ENCODE measurements at regions not wholly inside any gene's neighbourhood (a gene's known extent, or its start where the extent isn't known, plus 50 kb on each side); places are given as distances from the start of the nearest gene placed in this dataset.

DNA sequence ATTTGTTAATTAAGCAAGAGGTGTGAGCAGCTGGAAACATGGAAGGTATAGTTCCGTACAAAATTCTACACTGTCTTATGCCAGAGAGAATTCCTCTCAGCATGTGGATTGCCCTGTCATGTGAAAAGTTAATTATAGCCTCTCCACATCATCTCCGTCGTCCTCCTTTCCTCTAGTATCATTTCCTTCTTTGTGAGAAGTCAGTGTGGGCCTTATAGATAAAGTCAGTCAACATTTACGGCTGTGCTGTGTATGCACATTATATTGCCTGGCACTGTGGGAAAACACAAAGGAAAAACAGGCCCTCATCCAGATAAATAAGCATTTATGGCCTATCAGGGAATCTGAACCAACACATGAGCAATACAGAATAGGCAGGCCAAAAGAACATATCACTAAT lies 236.6 kb downstream of the SEC23A start:
- H3K27ac Mint-ChIP-seq: peak overlapping the region in 1 of 7 donors; percentile 43
- Histone ChIP-seq H4K20me1 (ENCODE audit: insufficient read depth, low read length) (no peaks in the 10 kb centered on the region), H3K9me3 (replicated peaks in 1 of 2; ENCODE audit: control insufficient read depth in 1 of 2, insufficient read depth in 1 of 2, low read length in 2 of 2) (peaks cover 0 to 28% of the 10 kb centered on the region in 2 donors), H3K27ac (ENCODE audit: low read depth in 1 of 2, low read length in 2 of 2) (no peak overlapping the region), H3K79me2 (ENCODE audit: insufficient read depth, low read length) (no peaks in the 10 kb centered on the region), H3K9ac (ENCODE audit: insufficient read depth, low read length, poor library complexity, severe bottlenecking) (no peak overlapping the region), H3K36me3 (replicated peaks in 1 of 2; ENCODE audit: control insufficient read depth in 1 of 2, insufficient read depth in 2 of 2, low read length in 2 of 2) (no peaks in the 10 kb centered on the region), H2AFZ (ENCODE audit: insufficient read depth, low read depth, low read length, poor library complexity, severe bottlenecking) (no peak overlapping the region), H3K4me3 (replicated peaks in 1 of 3; ENCODE audit: low read depth in 2 of 3, low read length in 3 of 3) (no peak overlapping the region), H3K4me2 (replicated peaks; ENCODE audit: extremely low read depth, low read length, poor library complexity, severe bottlenecking) (no peak overlapping the region), H3K4me1 (ENCODE audit: control insufficient read depth in 1 of 2, insufficient read depth in 2 of 2, low read length in 2 of 2) (peaks cover 0 to 4% of the 10 kb centered on the region in 2 donors), H3K27me3 (ENCODE audit: control insufficient read depth in 2 of 2, insufficient read depth in 2 of 2, low read length in 2 of 2) (no peaks in the 10 kb centered on the region)
- peaks cover 0 to 4% of the 10 kb centered on the region in 2 donors for H3K36me3 Mint-ChIP-seq
- TF ChIP-seq CTCF (IDR thresholded peaks at IDR 0.05): no peak
- H3K27me3 Mint-ChIP-seq (ENCODE audit: low read depth in 3 of 3): peaks cover 0 to 6% (median 0%) of the 10 kb centered on the region in 3 donors
- intact Hi-C loops (cut with micrococcal nuclease): loop anchor here in 1 of 2 donors (5.0 kb wide), 1 partner anchor 144 kb away; no protein-coding TSS in a partner anchor
- H3K4me1 Mint-ChIP-seq: peaks cover 16% of the 10 kb centered on the region
- DNase-seq: no peak
- no peak overlapping the region for H3K4me3 Mint-ChIP-seq
- H3K9me3 Mint-ChIP-seq: peaks cover 3 to 20% (median 12%) of the 10 kb centered on the region in 7 donors
- WGBS (ENCODE audit: insufficient coverage): no CpG with 5 or more reads among the region's 4 CpGs

DNA sequence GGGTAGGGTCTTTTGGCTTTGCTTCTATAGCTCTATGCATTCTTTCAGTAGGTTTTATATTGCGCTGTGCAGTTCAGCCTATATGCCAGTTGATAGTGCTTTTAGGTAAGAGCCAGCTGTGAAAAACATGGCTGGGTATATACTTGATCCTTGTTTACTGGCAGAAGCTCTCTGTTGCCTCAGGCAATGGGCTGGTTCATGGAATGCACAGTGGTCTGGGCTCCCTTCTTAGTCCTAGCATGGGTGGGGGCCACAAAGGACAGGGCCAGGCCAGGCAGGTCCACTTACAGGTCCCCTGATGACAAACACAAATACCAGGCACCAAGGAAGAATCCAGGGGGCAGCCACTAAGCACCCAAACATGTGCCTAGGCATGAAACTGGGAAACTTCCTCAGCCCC lies 240.7 kb downstream of the SEC23A start:
- peaks cover 0 to 4% (median 3%) of the 10 kb centered on the region in 3 donors for H3K27me3 Mint-ChIP-seq (ENCODE audit: low read depth in 3 of 3)
- no peak overlapping the region for H3K4me3 ChIP-seq (replicated peaks in 1 of 3; ENCODE audit: low read depth in 2 of 3, low read length in 3 of 3)
- H3K27ac Mint-ChIP-seq: no peak overlapping the region
- intact Hi-C loops (cut with micrococcal nuclease): no loop called here
- peaks cover 3 to 20% (median 13%) of the 10 kb centered on the region in 7 donors for H3K9me3 Mint-ChIP-seq
- no peaks in the 10 kb centered on the region for H4K20me1 ChIP-seq (ENCODE audit: insufficient read depth, low read length)
- H3K9me3 ChIP-seq (replicated peaks in 1 of 2; ENCODE audit: control insufficient read depth in 1 of 2, insufficient read depth in 1 of 2, low read length in 2 of 2): peaks cover 0 to 28% of the 10 kb centered on the region in 2 donors
- H3K36me3 ChIP-seq (replicated peaks in 1 of 2; ENCODE audit: control insufficient read depth in 1 of 2, insufficient read depth in 2 of 2, low read length in 2 of 2): no peaks in the 10 kb centered on the region
- no peak for TF ChIP-seq CTCF (IDR thresholded peaks at IDR 0.05)
- H3K4me3 Mint-ChIP-seq: no peak overlapping the region
- WGBS (ENCODE audit: insufficient coverage): no CpG with 5 or more reads among the region's 1 CpG
- H2AFZ ChIP-seq (ENCODE audit: insufficient read depth, low read depth, low read length, poor library complexity, severe bottlenecking): no peak overlapping the region
- H3K4me1 Mint-ChIP-seq: peaks cover 15% of the 10 kb centered on the region
- H3K27me3 ChIP-seq (ENCODE audit: control insufficient read depth in 2 of 2, insufficient read depth in 2 of 2, low read length in 2 of 2): no peaks in the 10 kb centered on the region
- H3K36me3 Mint-ChIP-seq: peaks cover 0 to 4% of the 10 kb centered on the region in 2 donors
- H3K9ac ChIP-seq (ENCODE audit: insufficient read depth, low read length, poor library complexity, severe bottlenecking): no peak overlapping the region
- H3K79me2 ChIP-seq (ENCODE audit: insufficient read depth, low read length): no peaks in the 10 kb centered on the region
- no peak overlapping the region for H3K27ac ChIP-seq (ENCODE audit: low read depth in 1 of 2, low read length in 2 of 2)
- no peak for DNase-seq
- H3K4me2 ChIP-seq (replicated peaks; ENCODE audit: extremely low read depth, low read length, poor library complexity, severe bottlenecking): no peak overlapping the region
- peaks cover 0 to 4% of the 10 kb centered on the region in 2 donors for H3K4me1 ChIP-seq (ENCODE audit: control insufficient read depth in 1 of 2, insufficient read depth in 2 of 2, low read length in 2 of 2)
